ENCODE measurements at regions not wholly inside any gene's neighbourhood (a gene's known extent, or its start where the extent isn't known, plus 50 kb on each side); places are given as distances from the start of the nearest gene placed in this dataset.
"Not testable (repeated sequence)": the region's sequence is repeated elsewhere in the genome, so short reads cannot be mapped to it uniquely, and the experiment has no call there.

- no peak for DNase-seq
These were observed 573.7 kb downstream of the TBL1XR1 start for GRCh38 chr3:176623468-176624150.

GRCh38 chr3:176619833-176620232 is 577.4 kb downstream of the TBL1XR1 start:
- no peak for DNase-seq

GRCh38 chr3:176615826-176616225 is 581.5 kb downstream of the TBL1XR1 start:
- DNase-seq: peak; percentile 31

- peak; percentile 18 for DNase-seq
These were observed 585.6 kb downstream of the TBL1XR1 start for GRCh38 chr3:176611703-176612102.

- DNase-seq: no peak
These were observed 587.9 kb downstream of the TBL1XR1 start for GRCh38 chr3:176609361-176609760.

GRCh38 chr3:176605553-176605952 is 591.7 kb downstream of the TBL1XR1 start:
- not testable (repeated sequence) for DNase-seq

- DNase-seq: peak; percentile 46
These were observed 602.0 kb downstream of the TBL1XR1 start for GRCh38 chr3:176595307-176595706.

GRCh38 chr3:176590722-176591121 is 606.6 kb downstream of the TBL1XR1 start:
- no peak for DNase-seq

GRCh38 chr3:176587089-176587488 is 610.2 kb downstream of the TBL1XR1 start:
- DNase-seq: no peak

GRCh38 chr3:176584413-176585176 is 612.7 kb downstream of the TBL1XR1 start:
- peak; percentile 81 for DNase-seq

GRCh38 chr3:176583956-176584355 is 613.3 kb downstream of the TBL1XR1 start:
- peak; percentile 68 for DNase-seq

GRCh38 chr3:176581589-176581988 is 615.7 kb downstream of the TBL1XR1 start:
- no peak for DNase-seq

- peak; percentile 46 for DNase-seq
These were observed 617.5 kb downstream of the TBL1XR1 start for GRCh38 chr3:176579711-176580185.

GRCh38 chr3:176578316-176578715 is 619.0 kb downstream of the TBL1XR1 start:
- DNase-seq: no peak

- DNase-seq: no peak
These were observed 619.8 kb downstream of the TBL1XR1 start for GRCh38 chr3:176577447-176577846.

GRCh38 chr3:176574786-176575185 is 622.5 kb downstream of the TBL1XR1 start:
- peak; percentile 58 for DNase-seq

GRCh38 chr3:176571926-176572325 is 625.4 kb downstream of the TBL1XR1 start:
- DNase-seq: no peak

- no peak for DNase-seq
These were observed 626.3 kb downstream of the TBL1XR1 start for GRCh38 chr3:176570992-176571391.

- DNase-seq: no peak
These were observed 629.1 kb downstream of the TBL1XR1 start for GRCh38 chr3:176568189-176568588.

- peak; percentile 28 for DNase-seq
These were observed 630.5 kb downstream of the TBL1XR1 start for GRCh38 chr3:176566757-176567156.

- no peak for DNase-seq
These were observed 635.0 kb downstream of the TBL1XR1 start for GRCh38 chr3:176562331-176562730.

GRCh38 chr3:176561826-176562225 is 635.5 kb downstream of the TBL1XR1 start:
- no peak for DNase-seq

GRCh38 chr3:176554791-176555654 is 642.3 kb downstream of the TBL1XR1 start:
- DNase-seq: no peak
